HL-60 (cell line): ENCODE measurements at regions not wholly inside any gene's neighbourhood (a gene's known extent, or its start where the extent isn't known, plus 50 kb on each side); places are given as distances from the start of the nearest gene placed in this dataset.

Experiments
- CTCF ChIP-seq: IDR thresholded peaks from one replicate; pipeline ENCODE4 v1.5.1; 2011; ENCODE audit warnings: low read length, control low read depth, inconsistent platforms; ENCODE audit not compliant: insufficient read depth
- REST ChIP-seq: IDR thresholded peaks from 2 replicates; pipeline ENCODE4 v1.6.1; 2012; ENCODE audit warnings: low read depth; ENCODE audit not compliant: insufficient replicate concordance

- TF ChIP-seq CTCF (no peak), REST (no peak)
These were observed 103.4 kb upstream of the MAP1LC3B2 start for GRCh38 chr12:116455540-116456329.
